HEK293 (cell line): ENCODE measurements at regions not wholly inside any gene's neighbourhood (a gene's known extent, or its start where the extent isn't known, plus 50 kb on each side); places are given as distances from the start of the nearest gene placed in this dataset.

Source experiments
- CTCF ChIA-PET: fragments of 350-600 bp; formaldehyde crosslinking; extraction: SDS; loops from one replicate; lab custom pipeline; 2021; ENCODE audit warnings: antibody characterized with exemption; lab: Yijun Ruan, JAX
- POLR2A ChIA-PET: fragments of 300-600 bp; formaldehyde crosslinking; extraction: SDS; loops from one replicate; lab custom pipeline; 2020; ENCODE audit warnings: antibody characterized with exemption, inconsistent platforms; lab: Yijun Ruan, JAX
- H3K27ac ChIP-seq: fragments of 200-500 bp; sonication (Bioruptor generic); 2 replicates; pipeline ENCODE4 v1.5.1; 2014; ENCODE audit warnings: low read depth, low read length, control low read depth, inconsistent platforms; ENCODE audit errors: extremely low read depth
- H3K36me3 ChIP-seq, 2 experiments: fragments of 200-500 bp in 1 of 2; sonication (Bioruptor generic) in 1 of 2; 1 replicate in 1 of 2; 2 replicates in 1 of 2; pipeline ENCODE4 v1.5.1; 2014 to 2017; ENCODE audit warnings: inconsistent platforms in 2 of 2, low read length in 2 of 2; ENCODE audit not compliant: control insufficient read depth in 2 of 2, insufficient read depth in 1 of 2
- H3K4me1 ChIP-seq: fragments of 200-500 bp; sonication (Bioruptor generic); 2 replicates; pipeline ENCODE4 v1.5.1; 2014; ENCODE audit warnings: mild to moderate bottlenecking, low read length, inconsistent platforms; ENCODE audit not compliant: control insufficient read depth, insufficient read depth
- H3K4me3 ChIP-seq: 2 replicates; pipeline ENCODE4 v1.5.1; 2011; ENCODE audit warnings: low read depth, mild to moderate bottlenecking, control low read depth, low read length, moderate library complexity
- H3K9me3 ChIP-seq: fragments of 200-500 bp; sonication (Bioruptor generic); 2 replicates; pipeline ENCODE4 v1.5.1; 2014; ENCODE audit warnings: low read depth, low read length, inconsistent platforms; ENCODE audit not compliant: control insufficient read depth, insufficient read depth
- KLF1 ChIP-seq: fragments of 450-650 bp; formaldehyde crosslinking; IDR thresholded peaks from 2 replicates; pipeline ENCODE4 v1.5.1; 2016; ENCODE audit warnings: missing biosample characterization, missing genetic modification characterization
- KLF16 ChIP-seq: fragments of 450-650 bp; formaldehyde crosslinking; IDR thresholded peaks from 2 replicates; pipeline ENCODE4 v1.5.1; 2017; ENCODE audit warnings: missing biosample characterization, missing genetic modification characterization
- KLF7 ChIP-seq: fragments of 450-650 bp; formaldehyde crosslinking; IDR thresholded peaks from 2 replicates; pipeline ENCODE4 v1.5.1; 2016; ENCODE audit warnings: missing biosample characterization, missing genetic modification characterization, borderline replicate concordance
- MZF1 ChIP-seq: fragments of 450-650 bp; formaldehyde crosslinking; IDR thresholded peaks from 2 replicates; pipeline ENCODE4 v1.5.1; 2017; ENCODE audit warnings: missing biosample characterization, missing genetic modification characterization, borderline replicate concordance
- OSR2 ChIP-seq: fragments of 450-650 bp; formaldehyde crosslinking; IDR thresholded peaks from 2 replicates; pipeline ENCODE4 v1.5.1; 2016; ENCODE audit warnings: missing biosample characterization, missing genetic modification characterization
- SP3 ChIP-seq: fragments of 450-650 bp; formaldehyde crosslinking; IDR thresholded peaks from 2 replicates; pipeline ENCODE4 v1.5.1; 2016; ENCODE audit warnings: missing biosample characterization, missing genetic modification characterization
- ZBTB8A ChIP-seq: fragments of 450-650 bp; formaldehyde crosslinking; IDR thresholded peaks from 2 replicates; pipeline ENCODE4 v1.5.1; 2016; ENCODE audit warnings: missing biosample characterization, missing genetic modification characterization
- ZNF112 ChIP-seq: fragments of 450-650 bp; formaldehyde crosslinking; IDR thresholded peaks from 2 replicates; pipeline ENCODE4 v1.5.0; 2017; ENCODE audit warnings: missing biosample characterization, missing genetic modification characterization
- ZNF121 ChIP-seq: fragments of 450-650 bp; formaldehyde crosslinking; IDR thresholded peaks from 2 replicates; pipeline ENCODE4 v1.5.1; 2016; ENCODE audit warnings: missing biosample characterization, missing genetic modification characterization
- ZNF184 ChIP-seq: fragments of 450-650 bp; IDR thresholded peaks from 2 replicates; pipeline ENCODE4 v1.5.1; 2018; ENCODE audit warnings: missing biosample characterization, mild to moderate bottlenecking, missing genetic modification characterization
- ZNF391 ChIP-seq: fragments of 450-650 bp; formaldehyde crosslinking; IDR thresholded peaks from 2 replicates; pipeline ENCODE4 v1.5.1; 2016; ENCODE audit warnings: low read depth, missing biosample characterization, missing genetic modification characterization, borderline replicate concordance
- ZNF514 ChIP-seq: fragments of 450-650 bp; formaldehyde crosslinking; IDR thresholded peaks from 2 replicates; pipeline ENCODE4 v1.5.1; 2016; ENCODE audit warnings: missing biosample characterization, missing genetic modification characterization
- ZNF555 ChIP-seq: fragments of 450-650 bp; formaldehyde crosslinking; conservative IDR thresholded peaks from 2 replicates; pipeline ENCODE4 v1.5.1; 2017; ENCODE audit warnings: missing biosample characterization, mild to moderate bottlenecking, missing genetic modification characterization, inconsistent platforms
- ZNF626 ChIP-seq: fragments of 450-650 bp; sonication (Bioruptor Pico); formaldehyde crosslinking; IDR thresholded peaks from 2 replicates; pipeline ENCODE4 v1.5.1; 2018; ENCODE audit warnings: missing biosample characterization, missing genetic modification characterization, inconsistent platforms
- ZNF792 ChIP-seq: fragments of 450-650 bp; formaldehyde crosslinking; IDR thresholded peaks from 2 replicates; pipeline ENCODE4 v1.5.1; 2016; ENCODE audit warnings: missing biosample characterization, missing genetic modification characterization
- TF ChIP-seq, protein P1 (sequence below): fragments of 450-650 bp; formaldehyde crosslinking; IDR thresholded peaks from 2 replicates; pipeline ENCODE4 v1.5.1; 2016; ENCODE audit warnings: missing biosample characterization, missing genetic modification characterization
- TF ChIP-seq, protein P2 (sequence below): fragments of 450-650 bp; formaldehyde crosslinking; IDR thresholded peaks from 2 replicates; pipeline ENCODE4 v1.5.1; 2016; ENCODE audit warnings: missing biosample characterization, missing genetic modification characterization
- TF ChIP-seq, protein P3 (sequence below): fragments of 450-650 bp; formaldehyde crosslinking; IDR thresholded peaks from 2 replicates; pipeline ENCODE4 v1.5.1; 2016; ENCODE audit warnings: missing biosample characterization, missing genetic modification characterization

DNA sequence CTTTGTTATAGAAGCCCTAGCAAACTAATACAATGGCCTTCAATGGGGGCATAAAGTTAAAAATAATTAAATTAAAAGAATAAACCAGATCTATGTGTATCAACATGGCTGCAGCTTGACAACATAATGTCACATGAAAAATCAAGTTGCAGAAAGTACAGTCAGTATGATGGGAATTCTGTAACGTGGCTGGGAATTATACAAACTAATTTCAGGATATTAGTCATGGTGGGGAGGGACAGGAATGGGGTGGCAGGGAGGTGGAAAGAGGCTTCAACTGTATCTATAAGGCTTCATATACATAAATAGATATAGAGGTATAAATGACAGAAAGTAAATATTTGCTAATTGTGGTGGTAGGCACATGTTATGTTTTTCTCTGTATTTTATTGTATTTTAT, 107.1 kb downstream of the UNC5CL start:
- ChIA-PET POLR2A (no interaction called here), CTCF (interaction anchor here (0.7 kb wide), 1 partner anchor 36 kb away, joined by 5 read pairs; no protein-coding TSS in a partner anchor)
- no peak for TF ChIP-seq MZF1
- H3K36me3 ChIP-seq = no peaks in the 10 kb centered on the region
- no peaks in the 10 kb centered on the region for H3K4me1 ChIP-seq
- H3K9me3 ChIP-seq = no peaks in the 10 kb centered on the region
- H3K4me3 ChIP-seq = no peak overlapping the region
- H3K27ac ChIP-seq = no peak overlapping the region

DNA sequence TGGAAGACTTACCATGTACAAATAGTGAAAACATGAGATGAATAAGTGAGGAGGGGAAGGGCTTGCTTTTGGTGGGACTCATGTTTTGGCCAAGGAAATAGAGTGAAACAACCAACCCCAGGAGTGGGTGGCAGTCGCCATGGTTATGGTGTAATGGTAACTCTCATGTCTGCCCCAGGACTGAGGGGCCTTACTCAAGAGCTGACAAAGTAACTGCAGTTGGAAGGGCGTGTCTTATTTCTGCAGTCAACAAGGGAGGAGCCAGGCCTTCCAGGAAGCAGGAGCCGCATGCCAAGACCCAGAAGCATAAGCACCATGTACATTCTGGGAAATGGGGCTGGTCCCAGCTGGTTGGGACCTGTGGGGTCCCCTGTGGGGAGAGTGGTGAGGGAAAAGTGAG, 108.5 kb downstream of the UNC5CL start:
- Histone ChIP-seq H3K4me3 (no peak overlapping the region), H3K4me1 (no peaks in the 10 kb centered on the region), H3K9me3 (no peaks in the 10 kb centered on the region), H3K27ac (no peak overlapping the region), H3K36me3 (no peaks in the 10 kb centered on the region)
- POLR2A ChIA-PET = no interaction called here
- peak; percentile 31; the same call in 1 of the 2 replicates for TF ChIP-seq KLF1 (tag by site-specific recombination)
- no peak for TF ChIP-seq KLF16 (tag by site-specific recombination)
- CTCF ChIA-PET = no interaction called here

DNA sequence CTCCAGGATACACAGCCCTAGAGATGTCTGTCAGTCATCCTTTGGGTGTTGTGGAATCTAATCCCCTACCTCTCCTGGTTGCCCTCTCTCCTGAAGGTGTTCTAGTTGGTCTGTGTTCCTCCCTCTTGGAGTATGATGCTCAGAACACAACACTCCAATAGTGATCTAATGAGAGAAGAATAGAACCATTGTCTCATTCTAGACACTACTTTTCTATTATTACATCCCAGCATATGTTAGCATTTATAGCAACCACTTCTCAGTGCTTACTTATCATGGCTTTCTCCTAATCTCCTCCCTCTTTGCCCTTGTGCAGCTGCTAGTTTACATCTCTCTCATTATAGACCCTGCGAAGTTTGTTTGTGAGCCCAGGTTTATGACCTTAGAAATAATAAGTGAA, 109.0 kb downstream of the UNC5CL start:
- TF ChIP-seq ZNF391 (tag by site-specific recombination) (no peak), ZNF792 (tag by site-specific recombination) (no peak), ZNF184 (tag by site-specific recombination) (no peak), ZNF112 (tag by site-specific recombination) (no peak), OSR2 (tag by site-specific recombination) (no peak), SP3 (no peak), ZNF121 (tag by site-specific recombination) (no peak), ZNF626 (tag by site-specific recombination) (no peak), ZNF555 (tag by site-specific recombination) (no peak), KLF7 (tag by site-specific recombination) (no peak), ZBTB8A (no peak), ZNF514 (tag by site-specific recombination) (no peak)
- TF ChIP-seq, protein P1, sequence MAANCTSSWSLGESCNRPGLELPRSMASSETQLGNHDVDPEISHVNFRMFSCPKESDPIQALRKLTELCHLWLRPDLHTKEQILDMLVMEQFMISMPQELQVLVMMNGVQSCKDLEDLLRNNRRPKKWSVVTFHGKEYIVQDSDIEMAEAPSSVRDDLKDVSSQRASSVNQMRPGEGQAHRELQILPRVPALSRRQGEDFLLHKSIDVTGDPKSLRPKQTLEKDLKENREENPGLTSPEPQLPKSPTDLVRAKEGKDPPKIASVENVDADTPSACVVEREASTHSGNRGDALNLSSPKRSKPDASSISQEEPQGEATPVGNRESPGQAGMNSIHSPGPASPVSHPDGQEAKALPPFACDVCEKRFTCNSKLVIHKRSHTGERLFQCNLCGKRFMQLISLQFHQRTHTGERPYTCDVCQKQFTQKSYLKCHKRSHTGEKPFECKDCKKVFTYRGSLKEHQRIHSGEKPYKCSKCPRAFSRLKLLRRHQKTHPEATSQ (tag by site-specific recombination) = no peak
- TF ChIP-seq, protein P2, sequence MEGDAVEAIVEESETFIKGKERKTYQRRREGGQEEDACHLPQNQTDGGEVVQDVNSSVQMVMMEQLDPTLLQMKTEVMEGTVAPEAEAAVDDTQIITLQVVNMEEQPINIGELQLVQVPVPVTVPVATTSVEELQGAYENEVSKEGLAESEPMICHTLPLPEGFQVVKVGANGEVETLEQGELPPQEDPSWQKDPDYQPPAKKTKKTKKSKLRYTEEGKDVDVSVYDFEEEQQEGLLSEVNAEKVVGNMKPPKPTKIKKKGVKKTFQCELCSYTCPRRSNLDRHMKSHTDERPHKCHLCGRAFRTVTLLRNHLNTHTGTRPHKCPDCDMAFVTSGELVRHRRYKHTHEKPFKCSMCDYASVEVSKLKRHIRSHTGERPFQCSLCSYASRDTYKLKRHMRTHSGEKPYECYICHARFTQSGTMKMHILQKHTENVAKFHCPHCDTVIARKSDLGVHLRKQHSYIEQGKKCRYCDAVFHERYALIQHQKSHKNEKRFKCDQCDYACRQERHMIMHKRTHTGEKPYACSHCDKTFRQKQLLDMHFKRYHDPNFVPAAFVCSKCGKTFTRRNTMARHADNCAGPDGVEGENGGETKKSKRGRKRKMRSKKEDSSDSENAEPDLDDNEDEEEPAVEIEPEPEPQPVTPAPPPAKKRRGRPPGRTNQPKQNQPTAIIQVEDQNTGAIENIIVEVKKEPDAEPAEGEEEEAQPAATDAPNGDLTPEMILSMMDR (tag by site-specific recombination) = no peak
- TF ChIP-seq, protein P3, sequence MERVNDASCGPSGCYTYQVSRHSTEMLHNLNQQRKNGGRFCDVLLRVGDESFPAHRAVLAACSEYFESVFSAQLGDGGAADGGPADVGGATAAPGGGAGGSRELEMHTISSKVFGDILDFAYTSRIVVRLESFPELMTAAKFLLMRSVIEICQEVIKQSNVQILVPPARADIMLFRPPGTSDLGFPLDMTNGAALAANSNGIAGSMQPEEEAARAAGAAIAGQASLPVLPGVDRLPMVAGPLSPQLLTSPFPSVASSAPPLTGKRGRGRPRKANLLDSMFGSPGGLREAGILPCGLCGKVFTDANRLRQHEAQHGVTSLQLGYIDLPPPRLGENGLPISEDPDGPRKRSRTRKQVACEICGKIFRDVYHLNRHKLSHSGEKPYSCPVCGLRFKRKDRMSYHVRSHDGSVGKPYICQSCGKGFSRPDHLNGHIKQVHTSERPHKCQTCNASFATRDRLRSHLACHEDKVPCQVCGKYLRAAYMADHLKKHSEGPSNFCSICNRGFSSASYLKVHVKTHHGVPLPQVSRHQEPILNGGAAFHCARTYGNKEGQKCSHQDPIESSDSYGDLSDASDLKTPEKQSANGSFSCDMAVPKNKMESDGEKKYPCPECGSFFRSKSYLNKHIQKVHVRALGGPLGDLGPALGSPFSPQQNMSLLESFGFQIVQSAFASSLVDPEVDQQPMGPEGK (tag by site-specific recombination) = no peak
- POLR2A ChIA-PET = no interaction called here
- Histone ChIP-seq H3K36me3 (no peaks in the 10 kb centered on the region), H3K4me3 (no peak overlapping the region), H3K27ac (no peak overlapping the region), H3K9me3 (no peaks in the 10 kb centered on the region), H3K4me1 (no peaks in the 10 kb centered on the region)
- CTCF ChIA-PET = no interaction called here
